Ovary (tissue), 3 donors: ENCODE measurements at regions not wholly inside any gene's neighbourhood (a gene's known extent, or its start where the extent isn't known, plus 50 kb on each side); places are given as distances from the start of the nearest gene placed in this dataset.
"Not testable (repeated sequence)": the region's sequence is repeated elsewhere in the genome, so short reads cannot be mapped to it uniquely, and the experiment has no call there.

Source experiments
- CTCF ChIP-seq, 3 donors: fragments of 450-650 bp in 2 of 3; fragments of 200-600 bp in 1 of 3; IDR thresholded peaks; one replicate each; pipeline versions ENCODE4 v1.5.1 to v1.8.0; 2016 to 2022; ENCODE audit warnings: antibody characterized with exemption in 3 of 3, mild to moderate bottlenecking in 1 of 3
- POLR2A ChIP-seq: fragments of 450-650 bp; IDR thresholded peaks from one replicate; pipeline ENCODE4 v1.6.1; 2017; ENCODE audit warnings: antibody characterized with exemption, mild to moderate bottlenecking, moderate library complexity
- donor health status: DM: no; HTN: no; CAD: no.

GRCh38 chr3:182344026-182344425 lies 449.3 kb upstream of the ATP11B start:
- TF ChIP-seq CTCF (IDR thresholded peaks at IDR 0.05); POLR2A: not testable (repeated sequence)
